Activated CD8-positive, alpha-beta memory T cell treated with anti-CD3 and anti-CD28 coated beads, Interleukin-2, amount 50 U/mL, for 4 hours (primary cell): ENCODE measurements at regions not wholly inside any gene's neighbourhood (a gene's known extent, or its start where the extent isn't known, plus 50 kb on each side); places are given as distances from the start of the nearest gene placed in this dataset.

Experiments
- DNase-seq: peaks from one replicate; pipeline ENCODE4 v3.0.0-alpha.2; 2020

- no peak for DNase-seq
Measured at GRCh38 chr10:4730998-4731397, 95.0 kb upstream of the AKR1E2 start.

- no peak for DNase-seq
Measured at GRCh38 chr10:4725917-4726606, 99.9 kb upstream of the AKR1E2 start.

- no peak for DNase-seq
Measured at GRCh38 chr10:4723860-4724259, 102.1 kb upstream of the AKR1E2 start.

- DNase-seq, result no peak
Measured at GRCh38 chr10:4721999-4722753, 103.8 kb upstream of the AKR1E2 start.

- DNase-seq, result no peak
Measured at GRCh38 chr10:4720463-4720862, 105.5 kb upstream of the AKR1E2 start.

GRCh38 chr10:4719671-4720070 is 106.3 kb upstream of the AKR1E2 start:
- DNase-seq, result no peak

- DNase-seq, result no peak
Measured at GRCh38 chr10:4719036-4719435, 107.0 kb upstream of the AKR1E2 start.

GRCh38 chr10:4718544-4718943 is 107.5 kb upstream of the AKR1E2 start:
- DNase-seq, result no peak

GRCh38 chr10:4717670-4718069 is 108.3 kb upstream of the AKR1E2 start:
- DNase-seq, result no peak

GRCh38 chr10:4710858-4711257 is 115.1 kb upstream of the AKR1E2 start:
- no peak for DNase-seq

GRCh38 chr10:4708123-4708759 is 117.8 kb upstream of the AKR1E2 start:
- DNase-seq, result no peak

- no peak for DNase-seq
Measured at GRCh38 chr10:4707221-4707620, 118.8 kb upstream of the AKR1E2 start.

GRCh38 chr10:4704034-4704545 is 121.9 kb upstream of the AKR1E2 start:
- no peak for DNase-seq

GRCh38 chr10:4701016-4701415 is 125.0 kb upstream of the AKR1E2 start:
- no peak for DNase-seq

GRCh38 chr10:4699950-4700730 is 125.9 kb upstream of the AKR1E2 start:
- no peak for DNase-seq

GRCh38 chr10:4698075-4698474 is 127.9 kb upstream of the AKR1E2 start:
- no peak for DNase-seq

- DNase-seq, result no peak
Measured at GRCh38 chr10:4696186-4696585, 129.8 kb upstream of the AKR1E2 start.

GRCh38 chr10:4693967-4694366 is 132.0 kb upstream of the AKR1E2 start:
- DNase-seq, result no peak

- no peak for DNase-seq
Measured at GRCh38 chr10:4692206-4692605, 133.8 kb upstream of the AKR1E2 start.

- DNase-seq, result no peak
Measured at GRCh38 chr10:4691776-4692175, 134.2 kb upstream of the AKR1E2 start.

- DNase-seq, result no peak
Measured at GRCh38 chr10:4691301-4691700, 134.7 kb upstream of the AKR1E2 start.

- DNase-seq, result no peak
Measured at GRCh38 chr10:4688601-4689000, 137.4 kb upstream of the AKR1E2 start.

- no peak for DNase-seq
Measured at GRCh38 chr10:4688168-4688567, 137.8 kb upstream of the AKR1E2 start.
